Liver (tissue), 3 donors: ENCODE measurements at regions not wholly inside any gene's neighbourhood (a gene's known extent, or its start where the extent isn't known, plus 50 kb on each side); places are given as distances from the start of the nearest gene placed in this dataset.
"Not testable (repeated sequence)": the region's sequence is repeated elsewhere in the genome, so short reads cannot be mapped to it uniquely, and the experiment has no call there.

Experiments used
- FOXA1 ChIP-seq: IDR thresholded peaks from 2 replicates; pipeline ENCODE4 v1.6.1; 2016; ENCODE audit warnings: antibody characterized with exemption
- GABPA ChIP-seq, 2 donors: IDR thresholded peaks in 1 of 2; conservative IDR thresholded peaks in 1 of 2; 2 replicates each; pipeline ENCODE4 v1.6.1; 2016; ENCODE audit warnings: antibody characterized with exemption in 2 of 2, mild to moderate bottlenecking in 1 of 2, moderate library complexity in 1 of 2
- JUND ChIP-seq, 2 donors: IDR thresholded peaks; 2 replicates each; pipeline ENCODE4 v1.6.1; 2016; ENCODE audit warnings: antibody characterized with exemption in 2 of 2
- NR2F2 ChIP-seq: IDR thresholded peaks from 2 replicates; pipeline ENCODE4 v1.6.1; 2016; ENCODE audit warnings: antibody characterized with exemption
- RAD21 ChIP-seq, 2 donors: IDR thresholded peaks; 2 replicates each; pipeline ENCODE4 v1.6.1; 2016; ENCODE audit warnings: antibody characterized with exemption in 2 of 2, mild to moderate bottlenecking in 2 of 2
- RXRA ChIP-seq, 2 donors: IDR thresholded peaks; 2 replicates each; pipeline ENCODE4 v1.6.1; 2017 to 2018; ENCODE audit warnings: antibody characterized with exemption in 2 of 2, mild to moderate bottlenecking in 1 of 2
- SP1 ChIP-seq: IDR thresholded peaks from 2 replicates; pipeline ENCODE4 v1.6.1; 2018; ENCODE audit warnings: antibody characterized with exemption, mild to moderate bottlenecking
- TAF1 ChIP-seq: conservative IDR thresholded peaks from 2 replicates; pipeline ENCODE4 v1.6.1; 2016; ENCODE audit warnings: antibody characterized with exemption, mild to moderate bottlenecking
- TF ChIP-seq, protein P1 (sequence below): fragments of 150-350 bp; IDR thresholded peaks from 2 replicates; pipeline ENCODE4 v1.5.1; 2017; ENCODE audit warnings: improper control_type of control experiment, low read depth, low read length; ENCODE audit not compliant: missing input control
- TF ChIP-seq, protein P2 (sequence below): IDR thresholded peaks from 2 replicates; pipeline ENCODE4 v1.6.1; 2016; ENCODE audit warnings: antibody characterized with exemption, mild to moderate bottlenecking
- TF ChIP-seq, protein P3 (sequence below): IDR thresholded peaks from 2 replicates; pipeline ENCODE4 v1.6.1; 2016; ENCODE audit warnings: antibody characterized with exemption
- TF ChIP-seq, protein P4 (sequence below): IDR thresholded peaks from 2 replicates; pipeline ENCODE4 v1.6.1; 2016; ENCODE audit warnings: antibody characterized with exemption
- donor health status: healthy.
- donor health status: healthy.

DNA sequence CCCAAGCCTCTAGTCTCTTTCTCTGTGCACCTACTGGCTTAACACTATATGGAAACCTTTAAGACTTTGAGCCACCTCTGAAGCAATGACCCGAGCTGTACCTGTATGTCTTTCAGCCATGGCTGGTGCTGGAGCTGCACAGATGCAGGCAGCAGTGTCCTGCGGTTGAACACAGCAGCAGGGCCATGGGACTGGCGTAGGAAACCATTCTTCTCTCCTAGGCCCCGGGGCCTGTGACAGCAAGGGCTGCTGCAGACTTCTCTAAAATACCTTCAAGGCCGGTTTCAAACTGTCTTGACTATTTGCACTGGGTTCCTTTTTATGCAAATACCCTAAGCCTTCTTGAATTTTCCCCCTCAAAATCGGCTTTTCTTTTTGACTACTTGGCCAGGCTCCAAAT lies 243.6 kb downstream of the CWH43 start:
- TF ChIP-seq NR2F2; GABPA (IDR thresholded peaks at IDR 0.05 in 1 of 2, conservative IDR thresholded peaks at IDR 0.05 in 1 of 2); SP1; RXRA (IDR thresholded peaks at IDR 0.05); TAF1; FOXA1; RAD21 (IDR thresholded peaks at IDR 0.05); JUND (IDR thresholded peaks at IDR 0.05): not testable (repeated sequence)
- TF ChIP-seq, protein P1, sequence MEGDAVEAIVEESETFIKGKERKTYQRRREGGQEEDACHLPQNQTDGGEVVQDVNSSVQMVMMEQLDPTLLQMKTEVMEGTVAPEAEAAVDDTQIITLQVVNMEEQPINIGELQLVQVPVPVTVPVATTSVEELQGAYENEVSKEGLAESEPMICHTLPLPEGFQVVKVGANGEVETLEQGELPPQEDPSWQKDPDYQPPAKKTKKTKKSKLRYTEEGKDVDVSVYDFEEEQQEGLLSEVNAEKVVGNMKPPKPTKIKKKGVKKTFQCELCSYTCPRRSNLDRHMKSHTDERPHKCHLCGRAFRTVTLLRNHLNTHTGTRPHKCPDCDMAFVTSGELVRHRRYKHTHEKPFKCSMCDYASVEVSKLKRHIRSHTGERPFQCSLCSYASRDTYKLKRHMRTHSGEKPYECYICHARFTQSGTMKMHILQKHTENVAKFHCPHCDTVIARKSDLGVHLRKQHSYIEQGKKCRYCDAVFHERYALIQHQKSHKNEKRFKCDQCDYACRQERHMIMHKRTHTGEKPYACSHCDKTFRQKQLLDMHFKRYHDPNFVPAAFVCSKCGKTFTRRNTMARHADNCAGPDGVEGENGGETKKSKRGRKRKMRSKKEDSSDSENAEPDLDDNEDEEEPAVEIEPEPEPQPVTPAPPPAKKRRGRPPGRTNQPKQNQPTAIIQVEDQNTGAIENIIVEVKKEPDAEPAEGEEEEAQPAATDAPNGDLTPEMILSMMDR = not testable (repeated sequence)
- TF ChIP-seq, protein P2, sequence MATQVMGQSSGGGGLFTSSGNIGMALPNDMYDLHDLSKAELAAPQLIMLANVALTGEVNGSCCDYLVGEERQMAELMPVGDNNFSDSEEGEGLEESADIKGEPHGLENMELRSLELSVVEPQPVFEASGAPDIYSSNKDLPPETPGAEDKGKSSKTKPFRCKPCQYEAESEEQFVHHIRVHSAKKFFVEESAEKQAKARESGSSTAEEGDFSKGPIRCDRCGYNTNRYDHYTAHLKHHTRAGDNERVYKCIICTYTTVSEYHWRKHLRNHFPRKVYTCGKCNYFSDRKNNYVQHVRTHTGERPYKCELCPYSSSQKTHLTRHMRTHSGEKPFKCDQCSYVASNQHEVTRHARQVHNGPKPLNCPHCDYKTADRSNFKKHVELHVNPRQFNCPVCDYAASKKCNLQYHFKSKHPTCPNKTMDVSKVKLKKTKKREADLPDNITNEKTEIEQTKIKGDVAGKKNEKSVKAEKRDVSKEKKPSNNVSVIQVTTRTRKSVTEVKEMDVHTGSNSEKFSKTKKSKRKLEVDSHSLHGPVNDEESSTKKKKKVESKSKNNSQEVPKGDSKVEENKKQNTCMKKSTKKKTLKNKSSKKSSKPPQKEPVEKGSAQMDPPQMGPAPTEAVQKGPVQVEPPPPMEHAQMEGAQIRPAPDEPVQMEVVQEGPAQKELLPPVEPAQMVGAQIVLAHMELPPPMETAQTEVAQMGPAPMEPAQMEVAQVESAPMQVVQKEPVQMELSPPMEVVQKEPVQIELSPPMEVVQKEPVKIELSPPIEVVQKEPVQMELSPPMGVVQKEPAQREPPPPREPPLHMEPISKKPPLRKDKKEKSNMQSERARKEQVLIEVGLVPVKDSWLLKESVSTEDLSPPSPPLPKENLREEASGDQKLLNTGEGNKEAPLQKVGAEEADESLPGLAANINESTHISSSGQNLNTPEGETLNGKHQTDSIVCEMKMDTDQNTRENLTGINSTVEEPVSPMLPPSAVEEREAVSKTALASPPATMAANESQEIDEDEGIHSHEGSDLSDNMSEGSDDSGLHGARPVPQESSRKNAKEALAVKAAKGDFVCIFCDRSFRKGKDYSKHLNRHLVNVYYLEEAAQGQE = not testable (repeated sequence)
- TF ChIP-seq, protein P3, sequence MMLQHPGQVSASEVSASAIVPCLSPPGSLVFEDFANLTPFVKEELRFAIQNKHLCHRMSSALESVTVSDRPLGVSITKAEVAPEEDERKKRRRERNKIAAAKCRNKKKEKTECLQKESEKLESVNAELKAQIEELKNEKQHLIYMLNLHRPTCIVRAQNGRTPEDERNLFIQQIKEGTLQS = not testable (repeated sequence)
- TF ChIP-seq, protein P4, sequence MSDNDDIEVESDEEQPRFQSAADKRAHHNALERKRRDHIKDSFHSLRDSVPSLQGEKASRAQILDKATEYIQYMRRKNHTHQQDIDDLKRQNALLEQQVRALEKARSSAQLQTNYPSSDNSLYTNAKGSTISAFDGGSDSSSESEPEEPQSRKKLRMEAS = not testable (repeated sequence)
